Endothelial cell of umbilical vein (primary cell): ENCODE measurements at regions not wholly inside any gene's neighbourhood (a gene's known extent, or its start where the extent isn't known, plus 50 kb on each side); places are given as distances from the start of the nearest gene placed in this dataset.

Source experiments
- BruUV-seq: library from RNA; stranded (reverse); fragments of 400-500 nt; replicated peaks from 2 replicates; lab custom pipeline; 2021; lab: Mats Ljungman, UMichigan
- CTCF ChIA-PET: fragments of 300-600, 350-600 bp; sonication (Branson Sonifier 250); formaldehyde crosslinking; loops from one replicate; lab custom pipeline; 2021; ENCODE audit warnings: antibody characterized with exemption, inconsistent platforms; lab: Charles Lee
- POLR2A ChIA-PET: fragments of 300-600, 350-600 bp; sonication (Branson Sonifier 250); formaldehyde crosslinking; loops from one replicate; lab custom pipeline; 2021; ENCODE audit warnings: antibody characterized with exemption, inconsistent platforms; lab: Charles Lee
- DNase-seq: peaks from one replicate; pipeline ENCODE4 v3.0.0-alpha.2; 2011; ENCODE audit warnings: low read depth, low spot score
- FAIRE-seq: peaks from 2 replicates; lab custom pipeline; 2011; peaks lifted over from hg19 to GRCh38; lab: Jason Lieb, UNC
- H2AFZ ChIP-seq: 2 replicates; pipeline ENCODE4 v1.6.0; 2012; ENCODE audit warnings: low read depth, low read length, control low read depth, inconsistent platforms
- H3K27ac ChIP-seq: 2 replicates; pipeline ENCODE4 v1.5.1; 2011; ENCODE audit warnings: low read depth, mild to moderate bottlenecking, control low read depth, low read length, moderate library complexity; ENCODE audit not compliant: insufficient read depth
- H3K27me3 ChIP-seq, 2 experiments: 2 replicates each; pipeline versions ENCODE4 v1.6.0 to v1.6.1; 2011; ENCODE audit warnings: low read length in 2 of 2, mixed read lengths in 1 of 2; ENCODE audit not compliant: control insufficient read depth in 2 of 2, insufficient read depth in 2 of 2
- H3K36me3 ChIP-seq, 2 experiments: 2 replicates in 1 of 2; 3 replicates in 1 of 2; pipeline ENCODE4 v1.5.1; 2011; ENCODE audit warnings: low read length in 2 of 2, mild to moderate bottlenecking in 1 of 2, moderate library complexity in 1 of 2; ENCODE audit not compliant: control insufficient read depth in 2 of 2, insufficient read depth in 2 of 2; ENCODE audit errors: extremely low read depth in 1 of 2
- H3K4me1 ChIP-seq: 3 replicates; pipeline ENCODE4 v1.5.1; 2011; ENCODE audit warnings: mild to moderate bottlenecking, low read length; ENCODE audit not compliant: control insufficient read depth, insufficient read depth; ENCODE audit errors: extremely low read depth
- H3K4me2 ChIP-seq: 2 replicates; pipeline ENCODE4 v1.6.1; 2011; ENCODE audit warnings: low read length, control low read depth, mixed read lengths; ENCODE audit not compliant: insufficient read depth
- H3K4me3 ChIP-seq, 3 experiments: fragments of 200-600 bp in 1 of 3; sonication (generic), shearing (Covaris generic) in 1 of 3; replicated peaks in 1 of 3; 2 replicates each; pipeline ENCODE4 v1.5.1; 2011 to 2016; ENCODE audit warnings: control low read depth in 3 of 3, low read length in 3 of 3, mild to moderate bottlenecking in 2 of 3, inconsistent platforms in 1 of 3, low read depth in 1 of 3, moderate library complexity in 1 of 3; ENCODE audit not compliant: insufficient read depth in 1 of 3
- H3K79me2 ChIP-seq: 2 replicates; pipeline ENCODE4 v1.6.0; 2012; ENCODE audit warnings: low read length, inconsistent platforms; ENCODE audit not compliant: control insufficient read depth, insufficient read depth
- H3K9ac ChIP-seq: replicated peaks from 2 replicates; pipeline ENCODE3; 2011; ENCODE audit warnings: low read length, control low read depth; ENCODE audit not compliant: insufficient read depth; ENCODE audit errors: extremely low read depth
- H3K9me1 ChIP-seq: replicated peaks from 3 replicates; pipeline ENCODE4 v1.6.0; 2011; ENCODE audit warnings: mild to moderate bottlenecking, low read length; ENCODE audit not compliant: control insufficient read depth, insufficient read depth; ENCODE audit errors: extremely low read depth
- H3K9me3 ChIP-seq: replicated peaks from 2 replicates; pipeline ENCODE4 v1.5.1; 2012; ENCODE audit warnings: low read length, inconsistent platforms; ENCODE audit not compliant: control insufficient read depth, insufficient read depth
- H4K20me1 ChIP-seq: replicated peaks from 2 replicates; pipeline ENCODE3; 2011; ENCODE audit warnings: mild to moderate bottlenecking, low read length; ENCODE audit not compliant: control insufficient read depth, insufficient read depth; ENCODE audit errors: extremely low read depth
- EZH2 ChIP-seq: IDR thresholded peaks from 2 replicates; pipeline ENCODE4 v1.6.1; 2012; ENCODE audit warnings: borderline replicate concordance, low read depth, mild to moderate bottlenecking, moderate library complexity, low read length, inconsistent platforms; ENCODE audit not compliant: severe bottlenecking
- FOS ChIP-seq: IDR thresholded peaks from 2 replicates; pipeline ENCODE4 v1.6.1; 2011; ENCODE audit warnings: mild to moderate bottlenecking, low read length, moderate library complexity, borderline replicate concordance; ENCODE audit not compliant: insufficient read depth
- GATA2 ChIP-seq: IDR thresholded peaks from 2 replicates; pipeline ENCODE4 v1.7.0; 2011; ENCODE audit warnings: low read depth, mild to moderate bottlenecking, moderate library complexity, mixed read lengths, low read length; ENCODE audit not compliant: insufficient read length, insufficient read depth
- JUN ChIP-seq: IDR thresholded peaks from 2 replicates; pipeline ENCODE4 v1.6.1; 2011; ENCODE audit warnings: borderline replicate concordance, low read depth; ENCODE audit not compliant: insufficient read length, insufficient read depth
- MAX ChIP-seq: IDR thresholded peaks from 2 replicates; pipeline ENCODE4 v1.6.1; 2011; ENCODE audit not compliant: insufficient read depth, insufficient read length
- MYC ChIP-seq: IDR thresholded peaks from one replicate; pipeline ENCODE4 v1.6.1; 2011; ENCODE audit warnings: mild to moderate bottlenecking, low read depth, low read length
- POLR2A ChIP-seq: IDR thresholded peaks from 2 replicates; pipeline ENCODE4 v1.6.1; 2012; ENCODE audit warnings: low read depth, mild to moderate bottlenecking, control low read depth, low read length
- POLR2AphosphoS5 ChIP-seq: IDR thresholded peaks from 2 replicates; pipeline ENCODE4 v1.6.1; 2012; ENCODE audit warnings: low read depth, mild to moderate bottlenecking, control low read depth, low read length, moderate library complexity; ENCODE audit not compliant: insufficient read depth
- dilution Hi-C: fragments of 300-500 bp; cut with MboI; formaldehyde crosslinking; loops from one replicate; pipeline ENCODE4 v1.15.0; 2019; ENCODE audit warnings: low sequenced_read_pairs; ENCODE audit not compliant: extremely low pct_ligation_motif_present
- intact Hi-C: fragments of 100-400 bp; cut with micrococcal nuclease; formaldehyde crosslinking; loops from one replicate; pipeline ENCODE4 v1.10.0; 2022
- TF ChIP-seq, protein P1 (sequence below), 2 donors: IDR thresholded peaks; 1 replicate in 1 of 2; 2 replicates in 1 of 2; pipeline ENCODE4 v1.5.1; 2011; ENCODE audit warnings: low read length in 2 of 2, mild to moderate bottlenecking in 2 of 2, moderate library complexity in 2 of 2, control low read depth in 1 of 2, inconsistent platforms in 1 of 2, low read depth in 1 of 2; ENCODE audit not compliant: insufficient read depth in 1 of 2; ENCODE audit errors: extremely low read depth in 1 of 2

DNA sequence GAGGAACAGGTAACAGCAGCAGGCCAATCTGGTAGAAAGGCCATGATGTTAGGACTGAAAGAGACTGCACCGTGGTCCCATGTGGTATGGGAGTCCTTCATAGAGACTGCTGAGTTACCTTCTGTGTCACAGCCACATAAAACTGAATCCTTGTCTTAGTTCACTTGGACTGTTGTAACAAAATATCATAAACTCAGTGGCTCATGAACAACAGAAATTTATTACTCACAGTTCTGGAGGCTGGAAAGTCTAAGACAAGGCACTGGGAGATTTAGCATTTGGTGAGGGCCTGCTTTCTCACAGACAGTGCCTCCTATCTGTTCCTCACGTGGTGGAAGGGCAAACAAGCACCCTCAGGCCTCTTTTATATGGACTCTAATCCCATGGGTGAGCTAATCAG is 67.5 kb downstream of the CD2 start:
- POLR2A ChIA-PET = no interaction called here
- FAIRE-seq = no peak
- dilution Hi-C loops = no loop called here

GRCh38 chr1:116824631-116825206 is 70.5 kb downstream of the CD2 start:
- H3K27me3 ChIP-seq = no peaks in the 10 kb centered on the region
- H3K36me3 ChIP-seq = no peaks in the 10 kb centered on the region
- CTCF ChIA-PET = interaction anchor here (0.9 kb wide), 1 partner anchor 12 kb away, joined by 3 read pairs; no protein-coding TSS in a partner anchor
- H3K4me1 ChIP-seq = peaks cover 5% of the 10 kb centered on the region
- no peak overlapping the region for H2AFZ ChIP-seq
- H3K9ac ChIP-seq = no peak overlapping the region
- no peak for DNase-seq
- H3K79me2 ChIP-seq = no peaks in the 10 kb centered on the region
- dilution Hi-C loops (no loop called here), intact Hi-C loops (no loop called here)
- POLR2A ChIA-PET = no interaction called here
- no TSS peak for BruUV-seq
- H3K4me2 ChIP-seq = no peak overlapping the region
- no peak for FAIRE-seq
- H4K20me1 ChIP-seq = no peaks in the 10 kb centered on the region
- H3K4me3 ChIP-seq = no peak overlapping the region
- no peak for TF ChIP-seq MAX
- no peak for TF ChIP-seq MYC
- TF ChIP-seq, protein P1, sequence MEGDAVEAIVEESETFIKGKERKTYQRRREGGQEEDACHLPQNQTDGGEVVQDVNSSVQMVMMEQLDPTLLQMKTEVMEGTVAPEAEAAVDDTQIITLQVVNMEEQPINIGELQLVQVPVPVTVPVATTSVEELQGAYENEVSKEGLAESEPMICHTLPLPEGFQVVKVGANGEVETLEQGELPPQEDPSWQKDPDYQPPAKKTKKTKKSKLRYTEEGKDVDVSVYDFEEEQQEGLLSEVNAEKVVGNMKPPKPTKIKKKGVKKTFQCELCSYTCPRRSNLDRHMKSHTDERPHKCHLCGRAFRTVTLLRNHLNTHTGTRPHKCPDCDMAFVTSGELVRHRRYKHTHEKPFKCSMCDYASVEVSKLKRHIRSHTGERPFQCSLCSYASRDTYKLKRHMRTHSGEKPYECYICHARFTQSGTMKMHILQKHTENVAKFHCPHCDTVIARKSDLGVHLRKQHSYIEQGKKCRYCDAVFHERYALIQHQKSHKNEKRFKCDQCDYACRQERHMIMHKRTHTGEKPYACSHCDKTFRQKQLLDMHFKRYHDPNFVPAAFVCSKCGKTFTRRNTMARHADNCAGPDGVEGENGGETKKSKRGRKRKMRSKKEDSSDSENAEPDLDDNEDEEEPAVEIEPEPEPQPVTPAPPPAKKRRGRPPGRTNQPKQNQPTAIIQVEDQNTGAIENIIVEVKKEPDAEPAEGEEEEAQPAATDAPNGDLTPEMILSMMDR (IDR thresholded peaks at IDR 0.05; ENCODE audit: extremely low read depth in 1 of 2, insufficient read depth in 1 of 2, low read depth in 1 of 2, low read length in 2 of 2) = no peak
- TF ChIP-seq EZH2 = no peak
- no peak for TF ChIP-seq FOS
- no peak for TF ChIP-seq POLR2AphosphoS5
- TF ChIP-seq POLR2A = no peak
- TF ChIP-seq JUN = no peak
- no peak for TF ChIP-seq GATA2
- H3K9me1 ChIP-seq = no peaks in the 10 kb centered on the region
- H3K27ac ChIP-seq = no peak overlapping the region
- no peaks in the 10 kb centered on the region for H3K9me3 ChIP-seq

More for the DNA sequence above, 67.5 kb downstream of the CD2 start:
- H3K4me1 ChIP-seq = no peaks in the 10 kb centered on the region
- intact Hi-C loops = no loop called here
- no peak for DNase-seq
- H3K4me3 ChIP-seq = no peak overlapping the region
- no peak overlapping the region for H3K27ac ChIP-seq
- H3K9me1 ChIP-seq = no peaks in the 10 kb centered on the region
- H3K9ac ChIP-seq = no peak overlapping the region
- H3K27me3 ChIP-seq = no peaks in the 10 kb centered on the region
- no peaks in the 10 kb centered on the region for H3K9me3 ChIP-seq
- H3K79me2 ChIP-seq = no peaks in the 10 kb centered on the region
- no TSS peak for BruUV-seq
- no peak overlapping the region for H3K4me2 ChIP-seq
- no peak overlapping the region for H2AFZ ChIP-seq
- H3K36me3 ChIP-seq = no peaks in the 10 kb centered on the region
- no peaks in the 10 kb centered on the region for H4K20me1 ChIP-seq
- TF ChIP-seq FOS (no peak), MYC (no peak), GATA2 (no peak)
- CTCF ChIA-PET = no interaction called here
